NCI-H2029 (cell line): ENCODE measurements at regions not wholly inside any gene's neighbourhood (a gene's known extent, or its start where the extent isn't known, plus 50 kb on each side); places are given as distances from the start of the nearest gene placed in this dataset.
"Not testable (repeated sequence)": the region's sequence is repeated elsewhere in the genome, so short reads cannot be mapped to it uniquely, and the experiment has no call there.

ENCODE experiments used
- DNase-seq: peaks from one replicate; lab custom pipeline; 2025; lab: John Stamatoyannopoulos, UW

- DNase-seq: no peak
These were observed 129.7 kb downstream of the EPC1 start for GRCh38 chr10:32217216-32217615.

- DNase-seq: not testable (repeated sequence)
These were observed 133.1 kb downstream of the EPC1 start for GRCh38 chr10:32213838-32214237.

GRCh38 chr10:32211046-32211363 lies 136.0 kb downstream of the EPC1 start:
- no peak for DNase-seq

- DNase-seq: no peak
These were observed 136.5 kb downstream of the EPC1 start for GRCh38 chr10:32210306-32211045.

GRCh38 chr10:32208005-32208404 lies 139.0 kb downstream of the EPC1 start:
- DNase-seq: not testable (repeated sequence)

- DNase-seq: peak; percentile 3
These were observed 139.4 kb downstream of the EPC1 start for GRCh38 chr10:32207544-32207943.

GRCh38 chr10:32205670-32206069 lies 141.3 kb downstream of the EPC1 start:
- DNase-seq: no peak

GRCh38 chr10:32204606-32205005 lies 142.4 kb downstream of the EPC1 start:
- no peak for DNase-seq

GRCh38 chr10:32199714-32200394 lies 143.6 kb upstream of the KIF5B start:
- no peak for DNase-seq

GRCh38 chr10:32197423-32197822 lies 141.2 kb upstream of the KIF5B start:
- no peak for DNase-seq

GRCh38 chr10:32190890-32191491 lies 134.8 kb upstream of the KIF5B start:
- DNase-seq: peak; percentile 10

GRCh38 chr10:32189400-32190084 lies 133.3 kb upstream of the KIF5B start:
- no peak for DNase-seq

- not testable (repeated sequence) for DNase-seq
These were observed 132.4 kb upstream of the KIF5B start for GRCh38 chr10:32188601-32189000.

- no peak for DNase-seq
These were observed 131.5 kb upstream of the KIF5B start for GRCh38 chr10:32187686-32188085.

- not testable (repeated sequence) for DNase-seq
These were observed 127.4 kb upstream of the KIF5B start for GRCh38 chr10:32183652-32184051.

GRCh38 chr10:32182476-32182875 lies 126.3 kb upstream of the KIF5B start:
- DNase-seq: no peak

- DNase-seq: no peak
These were observed 124.4 kb upstream of the KIF5B start for GRCh38 chr10:32180390-32181280.

- no peak for DNase-seq
These were observed 123.6 kb upstream of the KIF5B start for GRCh38 chr10:32179836-32180235.

- DNase-seq: not testable (repeated sequence)
These were observed 121.4 kb upstream of the KIF5B start for GRCh38 chr10:32177594-32177993.

GRCh38 chr10:32175629-32176028 lies 119.4 kb upstream of the KIF5B start:
- DNase-seq: no peak

- DNase-seq: no peak
These were observed 118.2 kb upstream of the KIF5B start for GRCh38 chr10:32174349-32174893.
